Brain microvascular endothelial cell (primary cell): ENCODE measurements at regions not wholly inside any gene's neighbourhood (a gene's known extent, or its start where the extent isn't known, plus 50 kb on each side); places are given as distances from the start of the nearest gene placed in this dataset.

Experiments used
- DNase-seq: peaks from one replicate; pipeline ENCODE4 v3.0.0-alpha.2; 2020
- H3K27ac ChIP-seq: fragments of 250-450 bp; sonication (Bioruptor Pico); 2 replicates; pipeline ENCODE4 v1.5.1; 2020; ENCODE audit warnings: mild to moderate bottlenecking, moderate library complexity
- H3K27me3 ChIP-seq: fragments of 250-450 bp; sonication (Bioruptor Pico); replicated peaks from 2 replicates; pipeline ENCODE4 v1.5.1; 2020; ENCODE audit warnings: mild to moderate bottlenecking
- H3K36me3 ChIP-seq: fragments of 250-450 bp; sonication (Bioruptor Pico); replicated peaks from 2 replicates; pipeline ENCODE4 v1.5.1; 2020; ENCODE audit warnings: mild to moderate bottlenecking
- H3K4me3 ChIP-seq: 2 replicates; pipeline ENCODE4 v1.5.1; 2011; ENCODE audit warnings: low read depth, mild to moderate bottlenecking, control low read depth, low read length, moderate library complexity
- in situ Hi-C: cut with HindIII; loops from 2 replicates; pipeline ENCODE4 v1.10.0; 2017; ENCODE audit warnings: low sequenced_read_pairs, low pct_ligation_motif_present
- TF ChIP-seq, protein P1 (sequence below): IDR thresholded peaks from 2 replicates; pipeline ENCODE4 v1.5.1; 2011; ENCODE audit warnings: low read depth, mild to moderate bottlenecking, moderate library complexity, low read length, control low read depth, inconsistent platforms; ENCODE audit errors: missing control alignments

DNA sequence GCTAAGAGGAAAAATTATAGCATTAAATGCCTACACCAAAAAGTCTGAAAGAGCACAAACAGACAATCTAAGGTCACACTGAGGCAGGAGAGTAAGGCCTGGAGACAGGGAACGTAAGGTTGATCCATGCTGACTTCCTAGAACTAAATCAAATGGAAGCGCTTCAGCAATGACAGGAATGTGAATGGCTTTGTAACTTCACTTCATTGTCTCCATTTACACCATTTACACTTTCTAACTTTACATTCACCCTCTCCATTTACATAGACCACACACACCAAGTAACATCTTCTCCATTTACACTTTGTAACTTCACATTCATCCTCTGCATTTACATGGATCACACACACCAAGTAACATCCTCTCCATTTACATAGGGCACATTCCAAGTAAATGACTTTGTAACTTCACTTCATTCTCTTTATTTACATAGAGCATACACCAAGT, 103.1 kb upstream of the SPATS2L start:
- Histone ChIP-seq H3K36me3 (no peaks in the 10 kb centered on the region), H3K27ac (no peak overlapping the region), H3K4me3 (no peak overlapping the region), H3K27me3 (no peaks in the 10 kb centered on the region)
- TF ChIP-seq, protein P1, sequence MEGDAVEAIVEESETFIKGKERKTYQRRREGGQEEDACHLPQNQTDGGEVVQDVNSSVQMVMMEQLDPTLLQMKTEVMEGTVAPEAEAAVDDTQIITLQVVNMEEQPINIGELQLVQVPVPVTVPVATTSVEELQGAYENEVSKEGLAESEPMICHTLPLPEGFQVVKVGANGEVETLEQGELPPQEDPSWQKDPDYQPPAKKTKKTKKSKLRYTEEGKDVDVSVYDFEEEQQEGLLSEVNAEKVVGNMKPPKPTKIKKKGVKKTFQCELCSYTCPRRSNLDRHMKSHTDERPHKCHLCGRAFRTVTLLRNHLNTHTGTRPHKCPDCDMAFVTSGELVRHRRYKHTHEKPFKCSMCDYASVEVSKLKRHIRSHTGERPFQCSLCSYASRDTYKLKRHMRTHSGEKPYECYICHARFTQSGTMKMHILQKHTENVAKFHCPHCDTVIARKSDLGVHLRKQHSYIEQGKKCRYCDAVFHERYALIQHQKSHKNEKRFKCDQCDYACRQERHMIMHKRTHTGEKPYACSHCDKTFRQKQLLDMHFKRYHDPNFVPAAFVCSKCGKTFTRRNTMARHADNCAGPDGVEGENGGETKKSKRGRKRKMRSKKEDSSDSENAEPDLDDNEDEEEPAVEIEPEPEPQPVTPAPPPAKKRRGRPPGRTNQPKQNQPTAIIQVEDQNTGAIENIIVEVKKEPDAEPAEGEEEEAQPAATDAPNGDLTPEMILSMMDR: no peak
- in situ Hi-C loops: no loop called here
- no peak for DNase-seq

- Histone ChIP-seq H3K4me3 (no peak overlapping the region), H3K27ac (no peak overlapping the region), H3K36me3 (no peaks in the 10 kb centered on the region), H3K27me3 (no peaks in the 10 kb centered on the region)
- in situ Hi-C loops: no loop called here
- DNase-seq: no peak
- TF ChIP-seq, protein P1: no peak
Observed at GRCh38 chr2:200208041-200208440, 98.5 kb upstream of the SPATS2L start.

- TF ChIP-seq, protein P1: no peak
- Histone ChIP-seq H3K27ac (no peak overlapping the region), H3K36me3 (no peaks in the 10 kb centered on the region), H3K27me3 (no peaks in the 10 kb centered on the region), H3K4me3 (no peak overlapping the region)
- DNase-seq: no peak
- in situ Hi-C loops: no loop called here
Observed at GRCh38 chr2:200209030-200209429, 97.5 kb upstream of the SPATS2L start.

GRCh38 chr2:200211643-200212042, 94.8 kb upstream of the SPATS2L start:
- TF ChIP-seq, protein P1: no peak
- Histone ChIP-seq H3K27me3 (no peaks in the 10 kb centered on the region), H3K27ac (no peak overlapping the region), H3K4me3 (no peak overlapping the region), H3K36me3 (no peaks in the 10 kb centered on the region)
- in situ Hi-C loops: no loop called here
- DNase-seq: no peak

- DNase-seq: no peak
- in situ Hi-C loops: no loop called here
Observed at GRCh38 chr2:200212862-200213425, 93.5 kb upstream of the SPATS2L start.

More at GRCh38 chr2:200212862-200213425, 93.5 kb upstream of the SPATS2L start:
- Histone ChIP-seq H3K36me3 (no peaks in the 10 kb centered on the region), H3K4me3 (no peak overlapping the region), H3K27ac (no peak overlapping the region), H3K27me3 (no peaks in the 10 kb centered on the region)
- TF ChIP-seq, protein P1: no peak
